HG03432 (cell line): ENCODE measurements at regions not wholly inside any gene's neighbourhood (a gene's known extent, or its start where the extent isn't known, plus 50 kb on each side); places are given as distances from the start of the nearest gene placed in this dataset.

Source experiments
- ATAC-seq: cut with Tn5 transposase; IDR thresholded peaks from one replicate; pipeline ENCODE4 v1.9.1; 2021; ENCODE audit warnings: mild to moderate bottlenecking, moderate library complexity; ENCODE audit not compliant: unreplicated experiment

DNA sequence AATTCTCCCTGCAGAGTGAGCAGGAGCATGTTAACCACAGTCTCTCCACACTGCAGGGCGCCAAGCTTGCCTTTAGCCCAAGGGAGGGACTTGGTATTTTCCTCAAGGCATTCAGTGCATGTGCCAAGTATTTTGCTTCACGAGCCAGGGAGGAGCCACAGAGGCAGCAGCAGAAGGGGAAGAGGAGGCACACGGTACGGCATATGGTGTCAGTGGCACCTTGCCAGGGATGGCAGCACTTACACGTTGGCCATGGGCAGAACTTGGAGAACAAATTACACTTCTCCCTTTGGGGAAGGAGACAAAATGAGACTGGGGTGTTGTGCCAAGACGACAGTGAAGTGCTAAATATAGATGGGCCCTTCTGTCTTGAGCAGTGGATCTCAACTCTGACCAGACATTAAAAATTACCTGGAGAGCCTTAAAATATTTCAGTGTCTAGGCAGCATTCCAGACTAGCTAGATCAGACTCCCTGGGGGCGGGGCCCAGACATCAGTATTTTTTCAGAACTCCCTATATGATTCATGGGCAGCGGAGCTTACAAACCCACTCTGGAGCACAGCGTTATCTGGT, 155.8 kb downstream of the DRD1 start:
- no peak for ATAC-seq

DNA sequence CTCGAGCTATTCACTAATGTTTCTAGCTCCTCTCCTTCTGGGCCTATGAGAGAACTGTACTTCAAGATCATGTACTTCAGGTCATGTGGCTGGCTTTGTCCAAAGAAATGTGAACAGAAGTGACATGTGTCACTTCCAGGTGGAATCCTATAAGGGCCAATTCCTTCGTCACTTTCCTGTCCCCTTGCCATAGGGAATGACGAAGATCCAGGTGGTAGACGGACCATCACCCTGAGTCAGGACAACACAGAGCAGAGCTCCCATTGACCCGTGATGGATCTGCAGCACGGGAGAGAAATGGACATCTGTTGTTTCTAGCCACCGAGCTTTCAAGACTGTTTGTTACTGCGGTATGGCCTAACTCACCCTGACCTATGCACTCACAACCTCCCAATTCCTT, 157.0 kb downstream of the DRD1 start:
- no peak for ATAC-seq

DNA sequence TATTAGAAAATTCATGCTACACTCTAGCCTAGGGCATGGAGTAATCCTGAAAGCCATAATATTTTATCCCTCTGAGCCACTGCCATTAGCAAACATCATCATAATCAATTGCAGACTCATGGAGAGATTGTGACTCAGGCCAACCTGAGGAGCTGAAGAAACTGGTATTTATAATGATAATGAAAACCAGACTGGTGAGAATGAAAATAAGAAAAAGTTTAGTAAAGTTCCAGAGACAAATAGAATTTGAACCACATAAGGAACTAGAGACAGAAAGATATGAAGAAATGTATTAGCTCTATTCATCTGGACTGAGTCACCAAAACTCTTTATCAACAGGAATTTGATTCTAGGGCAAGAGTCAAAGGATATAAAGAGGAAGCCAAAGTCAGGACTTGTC, 158.7 kb downstream of the DRD1 start:
- no peak for ATAC-seq

DNA sequence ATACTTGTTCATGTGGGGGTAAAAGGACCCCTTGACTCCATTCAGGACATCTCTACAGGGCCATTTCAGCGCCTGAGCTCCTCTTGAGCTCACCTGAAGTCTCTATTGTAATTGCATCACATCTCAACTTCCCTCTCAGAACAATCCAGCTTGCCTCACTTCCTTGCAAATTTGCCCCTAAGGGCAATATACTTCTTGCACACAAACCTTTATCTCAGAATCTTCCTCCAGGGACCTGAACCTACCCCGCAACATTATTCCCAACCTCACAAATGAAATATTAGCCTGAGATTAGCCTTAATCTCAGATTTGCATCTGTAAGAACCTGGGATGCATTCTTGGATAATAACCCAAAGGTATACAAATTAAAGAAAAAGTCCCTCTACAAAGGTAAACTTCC, 159.2 kb downstream of the DRD1 start:
- no peak for ATAC-seq

DNA sequence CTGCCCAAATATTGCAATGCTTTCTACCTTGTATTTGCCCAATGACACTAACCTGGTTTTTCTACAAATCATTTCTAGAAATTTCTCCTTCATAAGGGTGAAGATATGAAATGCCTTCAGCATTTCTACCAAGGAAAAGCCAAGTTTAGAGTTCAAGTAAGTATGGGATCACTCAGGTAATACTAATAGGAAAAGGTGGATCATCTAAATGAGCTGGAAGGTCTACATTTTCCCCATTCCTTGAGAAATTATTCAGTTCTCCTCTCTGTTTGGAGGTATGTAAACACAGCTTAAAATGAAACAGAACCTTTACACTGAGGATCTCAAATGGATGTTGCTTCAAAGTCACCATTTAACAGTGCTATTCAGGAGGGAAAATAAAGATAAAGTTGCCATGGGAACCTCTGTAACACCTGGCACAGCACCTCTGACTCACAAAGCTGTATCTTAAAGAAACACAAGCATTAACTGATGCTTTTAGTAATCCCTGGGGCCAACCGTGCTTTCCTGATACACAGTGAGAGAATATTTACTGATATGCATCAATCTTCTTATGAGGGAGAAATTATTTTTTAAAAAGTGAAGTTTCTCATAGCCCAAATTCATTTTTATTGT, 161.3 kb downstream of the DRD1 start:
- no peak for ATAC-seq

DNA sequence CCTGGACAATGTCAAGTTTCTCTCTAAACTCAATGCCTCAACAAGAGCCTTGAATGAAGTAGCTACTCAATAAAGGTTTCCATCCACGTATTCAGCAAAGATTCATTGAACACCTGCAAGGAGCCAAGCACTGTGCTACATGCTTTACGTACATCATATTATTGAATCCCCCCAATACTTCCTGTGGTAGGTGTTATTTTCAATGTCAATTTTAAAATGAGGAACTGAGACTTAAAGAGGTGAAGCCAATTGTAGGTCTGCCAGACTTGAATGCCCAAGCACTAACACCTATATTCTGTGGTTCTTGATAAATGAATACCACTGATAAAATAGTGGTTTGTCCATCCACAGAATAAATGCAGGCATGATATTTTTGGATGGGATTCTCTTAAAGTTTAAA, 162.3 kb downstream of the DRD1 start:
- no peak for ATAC-seq

DNA sequence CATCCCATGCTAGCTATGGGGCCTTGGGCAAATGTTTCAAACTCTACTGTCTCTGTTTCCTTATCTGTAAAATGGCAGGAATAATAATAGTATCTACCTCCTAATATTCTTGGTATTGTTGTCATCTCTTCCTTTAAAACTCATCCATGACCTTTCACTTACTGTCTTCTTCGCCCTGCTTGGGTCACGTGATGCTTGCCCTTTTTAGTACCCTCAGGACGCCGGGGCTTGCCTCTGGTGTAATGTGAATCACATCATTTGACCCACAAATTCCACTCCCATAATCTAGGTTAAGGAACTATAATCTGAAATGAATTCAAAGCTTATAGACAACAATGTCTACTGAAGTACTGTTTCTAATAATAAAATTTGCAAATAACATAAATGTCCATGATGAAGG, 162.7 kb downstream of the DRD1 start:
- ATAC-seq: no peak

DNA sequence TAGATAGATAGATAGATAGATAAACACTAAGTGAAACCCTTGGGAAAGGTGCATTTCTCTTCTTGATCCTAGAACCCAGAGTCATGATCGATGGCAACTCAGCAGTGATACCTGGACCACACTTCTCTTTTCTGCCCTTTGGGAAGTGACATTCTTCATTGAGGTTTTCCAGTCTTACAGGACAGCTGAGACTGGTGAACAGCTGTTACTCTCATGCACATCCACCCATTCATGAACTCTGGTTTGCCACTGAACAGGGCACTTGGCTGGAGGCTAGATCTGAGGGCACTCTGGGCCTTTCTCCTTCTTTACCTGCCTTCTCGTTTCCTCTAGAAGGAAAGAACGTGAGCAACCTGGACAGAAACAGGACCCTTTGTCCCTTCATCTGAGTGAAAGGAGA, 164.5 kb downstream of the DRD1 start:
- no peak for ATAC-seq

DNA sequence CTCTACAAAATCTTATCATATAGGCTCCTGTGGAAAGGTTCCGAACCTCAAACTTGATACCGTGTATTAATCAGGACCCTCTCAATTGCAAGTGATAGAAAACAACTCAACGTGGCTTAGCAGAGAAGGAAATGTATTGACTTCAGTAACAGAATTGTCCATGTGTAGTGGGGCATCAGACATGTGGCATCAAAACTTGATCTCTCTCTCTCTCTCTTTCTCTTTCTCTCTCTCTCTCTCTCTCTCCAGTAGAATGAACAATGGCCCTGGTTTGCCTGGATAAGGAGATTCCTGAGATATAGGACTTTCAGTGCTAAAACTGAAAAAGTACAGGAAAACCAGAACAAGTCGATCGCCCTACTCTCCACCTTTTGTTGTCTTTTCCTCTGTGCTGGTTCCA, 168.2 kb downstream of the DRD1 start:
- no peak for ATAC-seq

DNA sequence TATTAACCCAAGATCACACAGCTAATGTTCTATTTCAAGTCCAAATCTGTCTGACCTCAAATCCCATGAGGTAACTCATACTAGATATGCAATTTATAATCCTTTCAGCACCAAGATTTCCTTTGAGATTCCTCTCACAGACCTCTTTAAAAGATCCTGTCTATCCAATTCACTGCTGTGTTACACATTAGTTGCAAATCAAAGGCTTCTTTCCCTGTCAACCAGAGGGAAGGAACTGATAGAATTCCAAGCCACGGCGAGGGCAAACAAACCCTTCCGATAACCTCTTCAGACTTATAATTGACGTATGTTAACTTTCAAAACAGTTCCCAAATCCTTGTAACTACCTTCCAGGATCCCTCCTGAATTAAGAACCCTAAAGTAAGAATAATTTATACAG, 168.9 kb downstream of the DRD1 start:
- no peak for ATAC-seq

DNA sequence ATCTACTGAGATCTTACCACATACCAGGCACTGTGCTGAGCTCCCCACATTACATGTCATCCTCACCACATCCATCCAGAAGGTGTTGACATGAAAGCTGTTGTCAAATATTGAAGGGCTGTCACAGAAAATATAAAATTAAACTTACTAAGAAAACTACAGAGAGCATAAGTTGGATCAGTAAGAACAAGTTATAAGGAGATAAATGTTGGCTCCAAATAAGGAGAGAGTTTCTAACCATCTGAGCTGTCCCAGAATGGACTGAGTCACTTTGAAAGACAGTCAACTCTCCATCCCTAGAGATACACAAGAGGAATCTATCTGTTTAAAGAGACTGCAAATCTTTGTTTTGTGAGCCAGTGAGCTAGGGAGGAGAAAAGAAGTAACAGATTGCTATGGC, 169.8 kb downstream of the DRD1 start:
- ATAC-seq: no peak

DNA sequence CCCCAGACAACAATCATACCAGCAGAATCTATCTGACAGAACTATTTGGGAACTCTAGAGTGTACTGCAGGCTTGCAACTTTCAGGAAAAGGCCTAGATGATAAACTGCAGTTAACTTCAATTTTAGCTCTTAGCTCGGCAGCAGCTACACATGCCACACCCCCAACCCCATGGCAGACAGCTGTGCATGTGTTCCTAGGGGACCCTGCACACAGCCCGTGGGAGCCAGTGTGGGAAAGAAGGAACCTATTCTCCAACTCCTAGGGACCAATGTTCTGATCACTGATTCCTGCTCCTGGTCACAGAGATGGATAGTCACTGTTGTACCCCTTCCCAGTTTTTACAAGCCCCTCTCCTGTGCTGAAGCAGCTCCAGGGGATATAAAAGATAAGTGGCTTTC, 179.6 kb downstream of the DRD1 start:
- ATAC-seq: no peak

DNA sequence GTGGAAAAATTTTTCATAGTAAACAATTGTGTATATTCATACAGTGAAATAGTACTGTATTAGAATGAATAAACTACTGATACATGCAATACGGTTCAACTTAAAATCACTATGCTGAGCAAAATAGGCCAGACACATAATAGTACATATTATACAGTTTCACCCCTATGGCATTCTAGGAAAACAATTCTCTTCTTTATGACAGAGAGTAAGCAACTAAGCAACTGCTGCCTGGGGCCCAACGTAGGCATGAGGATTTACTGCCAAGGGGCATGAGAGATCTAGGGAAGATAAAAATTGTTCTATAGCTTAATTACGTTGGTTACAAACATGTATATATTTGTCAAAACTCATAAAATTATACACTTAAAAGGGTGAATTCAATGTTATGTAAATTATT, 180.2 kb downstream of the DRD1 start:
- ATAC-seq: no peak

DNA sequence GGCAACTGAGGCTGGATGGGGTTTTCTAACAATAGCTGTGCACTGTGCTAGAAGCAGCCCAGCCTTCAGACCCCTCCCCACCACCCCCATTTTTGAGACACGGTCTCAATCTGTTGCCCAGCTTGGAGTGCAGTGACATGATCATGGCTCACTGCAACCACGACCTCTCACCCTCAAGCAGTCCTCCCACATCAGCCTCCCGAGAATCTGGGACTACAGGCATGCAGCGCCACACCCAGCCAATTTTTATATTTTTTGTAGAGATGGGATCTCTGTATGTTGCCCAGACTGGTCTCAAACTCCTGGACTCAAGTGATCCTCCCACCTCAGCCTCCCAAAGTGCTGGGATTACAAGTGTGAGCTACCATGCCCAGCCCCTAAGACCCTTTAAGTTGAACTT, 182.5 kb downstream of the DRD1 start:
- ATAC-seq: no peak

DNA sequence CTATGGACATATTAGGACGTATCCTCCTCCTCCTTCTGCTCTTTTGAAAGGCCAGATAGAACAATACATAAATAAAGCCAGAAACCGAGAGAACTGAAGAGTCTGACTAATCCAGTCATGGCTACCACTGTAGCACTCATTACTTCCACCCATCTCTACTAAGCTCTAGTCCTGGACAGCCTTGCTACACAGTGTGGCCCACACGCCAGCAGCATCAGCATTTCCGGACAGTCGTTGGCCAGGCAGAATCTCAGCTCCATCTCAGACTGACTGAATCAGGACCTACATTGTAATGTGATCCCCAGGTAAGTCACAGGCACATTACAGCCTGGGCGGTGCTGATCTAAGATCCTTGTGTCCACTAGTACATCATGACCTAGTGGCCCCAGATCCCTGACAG, 182.9 kb downstream of the DRD1 start:
- no peak for ATAC-seq

DNA sequence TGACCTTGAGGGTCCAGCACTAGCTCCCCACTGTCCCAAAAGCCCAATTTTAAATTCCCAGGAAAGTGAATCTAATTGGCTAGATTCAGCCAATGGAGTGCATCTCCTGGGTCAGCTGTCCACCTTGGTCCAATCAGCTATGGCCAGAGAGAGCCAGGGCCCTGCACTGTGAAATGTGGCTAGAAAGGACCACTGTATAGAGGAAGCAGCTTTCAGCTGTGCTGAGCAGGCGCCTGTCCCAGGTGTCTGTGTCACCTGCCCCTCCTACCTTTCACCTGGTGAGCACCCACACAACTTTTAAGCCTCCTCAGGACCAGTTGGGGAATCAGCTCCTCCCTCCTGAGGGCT, 186.2 kb downstream of the DRD1 start:
- ATAC-seq: no peak

DNA sequence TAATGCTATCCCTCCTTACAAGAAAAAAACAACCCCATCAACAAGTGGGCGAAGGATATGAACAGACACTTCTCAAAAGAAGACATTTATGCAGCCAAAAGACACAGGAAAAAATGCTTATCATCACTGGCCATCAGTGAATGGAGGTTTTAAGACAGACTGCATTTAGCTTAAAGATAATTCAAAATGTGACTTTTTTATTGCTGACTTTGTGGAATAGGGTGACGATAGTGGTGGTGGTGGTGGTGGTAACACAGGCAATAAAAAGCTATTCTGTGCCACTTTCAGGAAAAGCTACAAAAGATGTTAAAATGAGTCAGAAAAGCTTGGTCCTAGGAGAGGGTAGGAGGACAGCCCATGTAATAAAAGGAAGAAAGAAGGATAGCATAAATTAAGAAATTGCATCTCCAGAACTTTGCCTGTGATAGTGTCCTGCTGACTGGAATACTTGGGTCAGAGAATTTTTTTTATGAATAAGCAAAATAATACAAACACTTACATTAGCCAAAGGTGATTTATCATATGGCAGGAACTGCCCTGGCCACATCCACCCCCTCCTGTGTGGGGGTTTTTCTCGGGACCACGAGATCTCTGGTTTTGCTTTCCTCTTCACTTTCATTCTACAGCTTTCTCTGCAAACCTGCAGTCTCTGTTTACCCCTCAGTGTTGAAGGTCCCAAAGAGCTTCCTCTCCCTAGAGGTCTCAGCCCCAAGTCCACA, 186.7 kb downstream of the DRD1 start:
- ATAC-seq: no peak

DNA sequence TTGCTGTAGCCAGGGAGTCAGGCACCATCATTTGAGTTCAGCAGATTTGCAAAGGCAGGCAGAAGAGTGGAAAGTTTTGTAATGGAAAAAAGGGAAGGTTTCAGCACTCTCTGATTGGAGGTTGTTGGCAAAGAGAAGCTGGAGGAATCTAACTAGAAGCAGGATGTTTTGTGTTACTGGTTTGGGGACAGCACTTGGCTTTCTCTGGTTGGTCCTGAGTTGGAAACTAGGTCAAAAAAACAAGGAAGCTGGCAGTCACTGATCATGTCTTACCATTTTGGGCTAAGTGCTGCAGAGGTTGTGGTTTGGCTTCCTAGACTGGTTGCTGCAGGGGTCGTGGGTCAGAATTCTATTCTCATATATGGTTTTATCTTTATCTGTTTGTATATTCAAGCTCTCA, 189.8 kb downstream of the DRD1 start:
- no peak for ATAC-seq

DNA sequence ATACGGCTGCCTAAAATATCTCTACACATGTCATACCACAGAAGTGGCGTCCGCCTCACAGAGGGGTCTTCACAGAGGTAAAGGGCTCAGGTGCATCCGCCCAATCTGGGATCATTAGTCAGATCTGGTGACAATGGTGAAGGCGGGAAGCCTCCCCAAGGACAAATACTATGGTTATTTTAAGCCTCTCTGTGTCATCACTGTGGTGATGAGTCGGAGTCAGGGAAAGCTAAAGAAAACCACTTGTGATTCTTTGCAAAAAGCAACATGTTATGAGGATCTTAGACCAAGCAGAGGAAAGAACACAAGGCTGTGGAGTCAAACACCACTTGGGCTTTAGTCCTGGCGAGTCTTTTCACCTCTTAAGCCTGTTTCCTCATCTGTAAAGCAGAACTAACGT, 190.4 kb downstream of the DRD1 start:
- no peak for ATAC-seq

DNA sequence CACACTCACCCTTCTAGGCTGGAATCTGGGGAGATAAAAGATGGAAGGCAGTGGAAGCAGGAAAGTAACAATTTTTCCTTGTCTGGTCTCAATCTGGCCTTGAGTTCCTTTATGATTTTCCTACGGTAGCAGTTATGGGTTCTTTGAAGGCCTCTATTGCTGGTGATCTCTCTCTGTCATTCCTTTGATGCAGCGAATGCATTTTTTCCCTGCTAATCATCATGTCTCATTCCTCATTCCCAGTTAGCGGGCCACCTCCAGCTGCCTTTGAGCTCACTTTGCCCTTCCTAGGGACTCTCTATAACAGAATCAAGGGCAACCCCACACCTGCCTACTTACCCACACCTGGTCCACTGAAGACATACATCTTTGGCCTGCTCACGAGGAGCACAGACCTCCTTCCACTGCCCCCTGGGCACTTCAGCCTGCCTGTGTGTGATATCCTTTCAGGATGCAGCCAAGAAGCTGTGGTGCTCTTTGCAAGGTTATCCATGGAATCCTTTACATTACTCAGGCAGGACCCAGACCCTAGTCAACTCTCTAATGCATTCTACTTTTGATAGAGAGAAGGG, 191.7 kb downstream of the DRD1 start:
- ATAC-seq: no peak

DNA sequence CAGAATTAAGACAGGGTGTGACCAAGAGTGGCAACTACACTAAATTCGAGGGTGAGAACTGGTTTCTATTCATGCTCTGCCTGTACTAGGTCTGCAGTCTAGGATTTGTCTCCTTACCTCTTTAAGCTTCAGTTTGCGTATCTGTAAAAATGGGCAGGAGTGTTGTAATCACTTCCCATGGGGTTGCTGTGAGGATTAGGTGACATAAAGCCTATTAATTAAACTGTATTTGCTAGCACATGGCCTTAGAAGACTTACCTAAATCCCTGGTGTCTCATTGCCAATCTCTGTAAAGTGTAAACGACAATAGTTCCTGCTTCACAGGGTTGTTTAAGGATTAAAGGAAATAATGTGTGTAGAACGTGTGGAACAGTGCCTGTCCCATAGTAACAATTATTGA, 193.6 kb downstream of the DRD1 start:
- ATAC-seq: no peak

DNA sequence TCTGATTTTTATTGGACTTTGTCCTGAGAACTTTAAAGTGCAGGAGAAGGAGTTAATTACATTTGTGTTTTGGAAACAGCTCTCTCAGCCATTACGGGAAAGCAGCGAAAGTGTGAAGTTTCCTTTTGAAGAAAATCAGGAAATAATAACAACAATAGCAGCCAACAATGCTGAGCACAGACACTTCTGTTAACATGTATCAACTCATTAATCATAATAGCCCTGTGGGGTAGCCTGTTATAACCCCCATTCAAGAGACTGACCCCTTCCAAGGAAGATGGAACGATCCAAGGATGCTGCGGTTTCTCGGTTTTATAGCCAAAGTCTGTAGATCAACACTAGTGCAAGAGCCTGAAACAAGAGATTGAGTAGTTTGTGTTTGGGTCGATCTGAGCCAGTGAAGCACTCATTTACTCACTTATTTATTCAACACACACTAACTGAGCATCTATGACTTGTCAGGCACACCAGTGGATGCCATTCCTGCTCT, 195.5 kb downstream of the DRD1 start:
- no peak for ATAC-seq
